ENCODE measurements at regions not wholly inside any gene's neighbourhood (a gene's known extent, or its start where the extent isn't known, plus 50 kb on each side); places are given as distances from the start of the nearest gene placed in this dataset.

- Histone ChIP-seq H3K27ac (ENCODE audit: insufficient read depth, low read depth, low read length) (no peak overlapping the region), H3K4me2 (ENCODE audit: insufficient read depth, low read length) (no peak overlapping the region), H3K4me3 (replicated peaks in 1 of 3; ENCODE audit: insufficient read depth in 1 of 3, low read depth in 1 of 3, low read length in 3 of 3) (no peak overlapping the region), H3K9me1 (replicated peaks; ENCODE audit: control insufficient read depth, extremely low read depth, insufficient read depth, low read length) (no peaks in the 10 kb centered on the region), H3K79me2 (ENCODE audit: control insufficient read depth, insufficient read depth, low read length) (no peaks in the 10 kb centered on the region), H3K9ac (replicated peaks; ENCODE audit: extremely low read depth, insufficient read depth, low read length) (no peak overlapping the region), H3K4me1 (ENCODE audit: control insufficient read depth, extremely low read depth, insufficient read depth, low read length) (no peaks in the 10 kb centered on the region), H2AFZ (ENCODE audit: low read depth, low read length) (no peak overlapping the region), H3K9me3 (replicated peaks; ENCODE audit: control insufficient read depth, insufficient read depth, low read length) (no peaks in the 10 kb centered on the region), H4K20me1 (replicated peaks; ENCODE audit: control insufficient read depth, extremely low read depth, insufficient read depth, low read length) (no peaks in the 10 kb centered on the region), H3K27me3 (ENCODE audit: control insufficient read depth in 2 of 2, insufficient read depth in 2 of 2, low read length in 2 of 2) (peaks cover 0 to 2% of the 10 kb centered on the region in 2 experiments), H3K36me3 (ENCODE audit: control insufficient read depth in 2 of 2, extremely low read depth in 1 of 2, insufficient read depth in 2 of 2, low read length in 2 of 2) (no peaks in the 10 kb centered on the region)
- intact Hi-C loops (cut with micrococcal nuclease) (no loop called here), dilution Hi-C loops (cut with MboI; ENCODE audit: extremely low pct_ligation_motif_present, low sequenced_read_pairs) (no loop called here)
- no peak for TF ChIP-seq MYC (IDR thresholded peaks at IDR 0.05; ENCODE audit: low read depth, low read length)
- no peak for TF ChIP-seq JUN (IDR thresholded peaks at IDR 0.05; ENCODE audit: borderline replicate concordance, insufficient read depth, insufficient read length, low read depth)
- TF ChIP-seq EZH2 (IDR thresholded peaks at IDR 0.05; ENCODE audit: borderline replicate concordance, low read depth, low read length, severe bottlenecking), result no peak
- TF ChIP-seq MAX (IDR thresholded peaks at IDR 0.05; ENCODE audit: insufficient read depth, insufficient read length), result no peak
- FAIRE-seq (no peak), DNase-seq (ENCODE audit: low read depth, low spot score) (no peak)
- CTCF ChIA-PET, result no interaction called here
- BruUV-seq (replicated peaks), result no TSS peak
- POLR2A ChIA-PET, result no interaction called here
Measured at GRCh38 chr2:105156166-105156565, 85.4 kb upstream of the GPR45 start.

- no TSS peak for BruUV-seq (replicated peaks)
- Histone ChIP-seq H3K9me1 (replicated peaks; ENCODE audit: control insufficient read depth, extremely low read depth, insufficient read depth, low read length) (no peaks in the 10 kb centered on the region), H3K4me2 (ENCODE audit: insufficient read depth, low read length) (no peak overlapping the region), H4K20me1 (replicated peaks; ENCODE audit: control insufficient read depth, extremely low read depth, insufficient read depth, low read length) (no peaks in the 10 kb centered on the region), H3K4me1 (ENCODE audit: control insufficient read depth, extremely low read depth, insufficient read depth, low read length) (no peaks in the 10 kb centered on the region), H3K9ac (replicated peaks; ENCODE audit: extremely low read depth, insufficient read depth, low read length) (no peak overlapping the region), H3K27me3 (ENCODE audit: control insufficient read depth in 2 of 2, insufficient read depth in 2 of 2, low read length in 2 of 2) (peaks cover 0 to 2% of the 10 kb centered on the region in 2 experiments), H3K36me3 (ENCODE audit: control insufficient read depth in 2 of 2, extremely low read depth in 1 of 2, insufficient read depth in 2 of 2, low read length in 2 of 2) (no peaks in the 10 kb centered on the region), H2AFZ (ENCODE audit: low read depth, low read length) (no peak overlapping the region), H3K4me3 (replicated peaks in 1 of 3; ENCODE audit: insufficient read depth in 1 of 3, low read depth in 1 of 3, low read length in 3 of 3) (no peak overlapping the region), H3K79me2 (ENCODE audit: control insufficient read depth, insufficient read depth, low read length) (no peaks in the 10 kb centered on the region), H3K9me3 (replicated peaks; ENCODE audit: control insufficient read depth, insufficient read depth, low read length) (no peaks in the 10 kb centered on the region), H3K27ac (ENCODE audit: insufficient read depth, low read depth, low read length) (no peak overlapping the region)
- dilution Hi-C loops (cut with MboI; ENCODE audit: extremely low pct_ligation_motif_present, low sequenced_read_pairs) (no loop called here), intact Hi-C loops (cut with micrococcal nuclease) (no loop called here)
- POLR2A ChIA-PET, result no interaction called here
- TF ChIP-seq FOS (IDR thresholded peaks at IDR 0.05; ENCODE audit: borderline replicate concordance, insufficient read depth, low read length), result no peak
- no peak for TF ChIP-seq GATA2 (IDR thresholded peaks at IDR 0.05; ENCODE audit: insufficient read depth, insufficient read length, low read depth, low read length)
- TF ChIP-seq POLR2A (IDR thresholded peaks at IDR 0.05; ENCODE audit: low read depth, low read length), result no peak
- TF ChIP-seq POLR2AphosphoS5 (IDR thresholded peaks at IDR 0.05; ENCODE audit: insufficient read depth, low read depth, low read length), result no peak
- no peak for TF ChIP-seq EZH2 (IDR thresholded peaks at IDR 0.05; ENCODE audit: borderline replicate concordance, low read depth, low read length, severe bottlenecking)
- TF ChIP-seq MAX (IDR thresholded peaks at IDR 0.05; ENCODE audit: insufficient read depth, insufficient read length), result no peak
- no peak for TF ChIP-seq CTCF (IDR thresholded peaks at IDR 0.05; ENCODE audit: extremely low read depth in 1 of 2, insufficient read depth in 1 of 2, low read depth in 1 of 2, low read length in 2 of 2)
- no peak for TF ChIP-seq MYC (IDR thresholded peaks at IDR 0.05; ENCODE audit: low read depth, low read length)
- no peak for TF ChIP-seq JUN (IDR thresholded peaks at IDR 0.05; ENCODE audit: borderline replicate concordance, insufficient read depth, insufficient read length, low read depth)
- no peak for FAIRE-seq
- DNase-seq (ENCODE audit: low read depth, low spot score), result no peak
- CTCF ChIA-PET, result no interaction called here
Measured at GRCh38 chr2:105158002-105158401, 83.5 kb upstream of the GPR45 start.

Data from endothelial cell of umbilical vein (primary cell).